Loucy (cell line): ENCODE measurements at regions not wholly inside any gene's neighbourhood (a gene's known extent, or its start where the extent isn't known, plus 50 kb on each side); places are given as distances from the start of the nearest gene placed in this dataset.

Experiments used
- H2AFZ ChIP-seq: fragments of 200-600 bp; sonication (generic); 2 replicates; pipeline ENCODE4 v1.6.0; 2016; ENCODE audit warnings: antibody characterized with exemption, mild to moderate bottlenecking, low read length, moderate library complexity
- H3F3A ChIP-seq: fragments of 200-600 bp; 2 replicates; pipeline ENCODE4 v1.6.0; 2016; ENCODE audit warnings: antibody characterized with exemption, low read depth, mild to moderate bottlenecking
- H3K27me3 ChIP-seq: fragments of 200-600 bp; sonication (generic); 2 replicates; pipeline ENCODE4 v1.6.1; 2014; ENCODE audit warnings: low read length, mild to moderate bottlenecking; ENCODE audit not compliant: insufficient read depth, poor library complexity, severe bottlenecking
- H3K36me3 ChIP-seq: fragments of 200-600 bp; sonication (generic); 2 replicates; pipeline ENCODE4 v1.6.1; 2016; ENCODE audit warnings: low read length; ENCODE audit not compliant: insufficient read depth
- H3K4me1 ChIP-seq: fragments of 200-600 bp; sonication (generic); 2 replicates; pipeline ENCODE4 v1.5.1; 2014; ENCODE audit warnings: low read length, mild to moderate bottlenecking; ENCODE audit not compliant: insufficient read depth, poor library complexity, severe bottlenecking
- H3K4me2 ChIP-seq: fragments of 200-600 bp; sonication (generic); 2 replicates; pipeline ENCODE4 v1.6.0; 2014; ENCODE audit warnings: antibody characterized with exemption, low read length, low read depth, mild to moderate bottlenecking; ENCODE audit not compliant: poor library complexity, severe bottlenecking
- H3K4me3 ChIP-seq: fragments of 200-600 bp; sonication (generic); 2 replicates; pipeline ENCODE4 v1.5.1; 2014; ENCODE audit warnings: low read length, mild to moderate bottlenecking, mixed read lengths; ENCODE audit not compliant: poor library complexity, severe bottlenecking
- H3K79me2 ChIP-seq: fragments of 200-600 bp; sonication (generic); 2 replicates; pipeline ENCODE4 v1.6.1; 2014; ENCODE audit warnings: low read length; ENCODE audit not compliant: insufficient read depth
- H3K9ac ChIP-seq: fragments of 200-600 bp; sonication (generic); 2 replicates; pipeline ENCODE4 v1.6.0; 2014; ENCODE audit warnings: mild to moderate bottlenecking, low read depth, low read length, moderate library complexity; ENCODE audit not compliant: poor library complexity, severe bottlenecking
- H3K9me2 ChIP-seq: fragments of 200-600 bp; sonication (generic); replicated peaks from 2 replicates; pipeline ENCODE4 v1.6.1; 2016; ENCODE audit warnings: low read depth, low read length, mixed read lengths
- H3K9me3 ChIP-seq: fragments of 200-600 bp; sonication (generic); 2 replicates; pipeline ENCODE4 v1.6.1; 2014; ENCODE audit warnings: mild to moderate bottlenecking, antibody characterized with exemption, low read length, low read depth; ENCODE audit not compliant: insufficient read depth
- H4K20me1 ChIP-seq: fragments of 200-600 bp; sonication (generic); 2 replicates; pipeline ENCODE4 v1.6.0; 2014; ENCODE audit warnings: antibody characterized with exemption, low read length, mild to moderate bottlenecking; ENCODE audit not compliant: insufficient read depth, poor library complexity, severe bottlenecking
- EZH2phosphoT487 ChIP-seq: fragments of 200-600 bp; IDR thresholded peaks from 2 replicates; pipeline ENCODE4 v1.6.1; 2018; ENCODE audit warnings: antibody characterized with exemption, mild to moderate bottlenecking, moderate library complexity, borderline replicate concordance
- TF ChIP-seq, protein P1 (sequence below): fragments of 200-600 bp; sonication (generic); conservative IDR thresholded peaks from 2 replicates; pipeline ENCODE4 v1.5.1; 2014; ENCODE audit warnings: mild to moderate bottlenecking, antibody characterized with exemption, low read length

GRCh38 chr1:69045572-69045971 lies 522.1 kb upstream of the LRRC7 start:
- Histone ChIP-seq H3K36me3 (no peaks in the 10 kb centered on the region), H3K4me3 (no peak overlapping the region), H3F3A (no peaks in the 10 kb centered on the region), H3K4me2 (no peak overlapping the region), H3K4me1 (no peaks in the 10 kb centered on the region), H3K9ac (no peak overlapping the region), H4K20me1 (no peaks in the 10 kb centered on the region), H3K9me2 (no peaks in the 10 kb centered on the region), H3K79me2 (no peaks in the 10 kb centered on the region), H3K9me3 (no peaks in the 10 kb centered on the region), H3K27me3 (no peaks in the 10 kb centered on the region), H2AFZ (no peak overlapping the region)
- TF ChIP-seq EZH2phosphoT487 = no peak
- TF ChIP-seq, protein P1, sequence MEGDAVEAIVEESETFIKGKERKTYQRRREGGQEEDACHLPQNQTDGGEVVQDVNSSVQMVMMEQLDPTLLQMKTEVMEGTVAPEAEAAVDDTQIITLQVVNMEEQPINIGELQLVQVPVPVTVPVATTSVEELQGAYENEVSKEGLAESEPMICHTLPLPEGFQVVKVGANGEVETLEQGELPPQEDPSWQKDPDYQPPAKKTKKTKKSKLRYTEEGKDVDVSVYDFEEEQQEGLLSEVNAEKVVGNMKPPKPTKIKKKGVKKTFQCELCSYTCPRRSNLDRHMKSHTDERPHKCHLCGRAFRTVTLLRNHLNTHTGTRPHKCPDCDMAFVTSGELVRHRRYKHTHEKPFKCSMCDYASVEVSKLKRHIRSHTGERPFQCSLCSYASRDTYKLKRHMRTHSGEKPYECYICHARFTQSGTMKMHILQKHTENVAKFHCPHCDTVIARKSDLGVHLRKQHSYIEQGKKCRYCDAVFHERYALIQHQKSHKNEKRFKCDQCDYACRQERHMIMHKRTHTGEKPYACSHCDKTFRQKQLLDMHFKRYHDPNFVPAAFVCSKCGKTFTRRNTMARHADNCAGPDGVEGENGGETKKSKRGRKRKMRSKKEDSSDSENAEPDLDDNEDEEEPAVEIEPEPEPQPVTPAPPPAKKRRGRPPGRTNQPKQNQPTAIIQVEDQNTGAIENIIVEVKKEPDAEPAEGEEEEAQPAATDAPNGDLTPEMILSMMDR = no peak

- no peak overlapping the region for H3K4me2 ChIP-seq
Observed at GRCh38 chr1:69055194-69055593, 512.5 kb upstream of the LRRC7 start.

GRCh38 chr1:69058454-69058853 lies 509.3 kb upstream of the LRRC7 start:
- H3K4me3 ChIP-seq = no peak overlapping the region
- no peaks in the 10 kb centered on the region for H4K20me1 ChIP-seq
- no peak overlapping the region for H2AFZ ChIP-seq
- H3K4me1 ChIP-seq = no peaks in the 10 kb centered on the region
- no peak overlapping the region for H3K9ac ChIP-seq
- H3K36me3 ChIP-seq = no peaks in the 10 kb centered on the region
- no peaks in the 10 kb centered on the region for H3K27me3 ChIP-seq
- H3K79me2 ChIP-seq = no peaks in the 10 kb centered on the region
- TF ChIP-seq EZH2phosphoT487 = no peak
- TF ChIP-seq, protein P1 = no peak
- no peaks in the 10 kb centered on the region for H3K9me2 ChIP-seq
- H3K4me2 ChIP-seq = no peak overlapping the region
- H3F3A ChIP-seq = no peaks in the 10 kb centered on the region
- H3K9me3 ChIP-seq = no peaks in the 10 kb centered on the region

More at GRCh38 chr1:69055194-69055593, 512.5 kb upstream of the LRRC7 start:
- H4K20me1 ChIP-seq = no peaks in the 10 kb centered on the region
- H3K9ac ChIP-seq = no peak overlapping the region
- H3K79me2 ChIP-seq = no peaks in the 10 kb centered on the region
- H3K27me3 ChIP-seq = no peaks in the 10 kb centered on the region
- no peak overlapping the region for H2AFZ ChIP-seq
- TF ChIP-seq, protein P1 = no peak
- TF ChIP-seq EZH2phosphoT487 = no peak
- no peak overlapping the region for H3K4me3 ChIP-seq
- no peaks in the 10 kb centered on the region for H3K36me3 ChIP-seq
- no peaks in the 10 kb centered on the region for H3K9me2 ChIP-seq
- H3K4me1 ChIP-seq = no peaks in the 10 kb centered on the region
- no peaks in the 10 kb centered on the region for H3K9me3 ChIP-seq
- H3F3A ChIP-seq = no peaks in the 10 kb centered on the region
